GM21390 (cell line): ENCODE measurements at regions not wholly inside any gene's neighbourhood (a gene's known extent, or its start where the extent isn't known, plus 50 kb on each side); places are given as distances from the start of the nearest gene placed in this dataset.

Experiments
- ATAC-seq: cut with Tn5 transposase; IDR thresholded peaks from one replicate; pipeline ENCODE4 v1.9.1; 2021; ENCODE audit not compliant: unreplicated experiment

- ATAC-seq: no peak
These were observed 92.3 kb upstream of the UPP2 start for GRCh38 chr2:158009399-158009798.

- no peak for ATAC-seq
These were observed 94.5 kb upstream of the UPP2 start for GRCh38 chr2:158006961-158007719.

- ATAC-seq: no peak
These were observed 97.4 kb upstream of the UPP2 start for GRCh38 chr2:158004126-158004764.

- ATAC-seq: no peak
These were observed 99.6 kb upstream of the UPP2 start for GRCh38 chr2:158002079-158002478.

GRCh38 chr2:157996799-157997198 lies 104.9 kb upstream of the UPP2 start:
- ATAC-seq: no peak

GRCh38 chr2:157995117-157995516 lies 106.6 kb upstream of the UPP2 start:
- ATAC-seq: no peak

GRCh38 chr2:157991932-157992331 lies 109.7 kb upstream of the UPP2 start:
- no peak for ATAC-seq

- no peak for ATAC-seq
These were observed 111.5 kb upstream of the UPP2 start for GRCh38 chr2:157990173-157990572.

- no peak for ATAC-seq
These were observed 112.4 kb upstream of the UPP2 start for GRCh38 chr2:157989227-157989626.

- no peak for ATAC-seq
These were observed 110.6 kb upstream of the ACVR1 start for GRCh38 chr2:157986761-157987160.

- ATAC-seq: no peak
These were observed 108.7 kb upstream of the ACVR1 start for GRCh38 chr2:157984866-157985265.

- ATAC-seq: no peak
These were observed 103.9 kb upstream of the ACVR1 start for GRCh38 chr2:157980020-157980419.

GRCh38 chr2:157971702-157972101 lies 95.6 kb upstream of the ACVR1 start:
- no peak for ATAC-seq

GRCh38 chr2:157967856-157968255 lies 91.7 kb upstream of the ACVR1 start:
- ATAC-seq: no peak

GRCh38 chr2:157959249-157959648 lies 83.1 kb upstream of the ACVR1 start:
- ATAC-seq: no peak

GRCh38 chr2:157957596-157957995 lies 81.5 kb upstream of the ACVR1 start:
- ATAC-seq: no peak

GRCh38 chr2:157952558-157952957 lies 76.4 kb upstream of the ACVR1 start:
- no peak for ATAC-seq

GRCh38 chr2:157948856-157949255 lies 72.7 kb upstream of the ACVR1 start:
- ATAC-seq: no peak

- no peak for ATAC-seq
These were observed 70.9 kb upstream of the ACVR1 start for GRCh38 chr2:157946919-157947557.

- no peak for ATAC-seq
These were observed 63.9 kb upstream of the ACVR1 start for GRCh38 chr2:157940024-157940423.

- no peak for ATAC-seq
These were observed 62.4 kb upstream of the ACVR1 start for GRCh38 chr2:157938556-157938955.

GRCh38 chr2:157936406-157936805 lies 60.3 kb upstream of the ACVR1 start:
- ATAC-seq: no peak
